ENCODE measurements at regions not wholly inside any gene's neighbourhood (a gene's known extent, or its start where the extent isn't known, plus 50 kb on each side); places are given as distances from the start of the nearest gene placed in this dataset.

GRCh38 chr5:136816327-136816726 lies 451.0 kb upstream of the TRPC7 start (continued):
- TF ChIP-seq EP300 (IDR thresholded peaks at IDR 0.05; ENCODE audit: borderline replicate concordance in 1 of 2, low read depth in 2 of 2, low read length in 2 of 2), result no peak
- TF ChIP-seq ASH2L (IDR thresholded peaks at IDR 0.05; ENCODE audit: low read length), result no peak
- no peak for TF ChIP-seq PHF8 (conservative IDR thresholded peaks at IDR 0.05; ENCODE audit: low read depth, low read length)

Data from H1 (cell line).